HG03108 (cell line): ENCODE measurements at regions not wholly inside any gene's neighbourhood (a gene's known extent, or its start where the extent isn't known, plus 50 kb on each side); places are given as distances from the start of the nearest gene placed in this dataset.
"Not testable (repeated sequence)": the region's sequence is repeated elsewhere in the genome, so short reads cannot be mapped to it uniquely, and the experiment has no call there.

Experiments used
- ATAC-seq: cut with Tn5 transposase; IDR thresholded peaks from one replicate; pipeline ENCODE4 v1.9.1; 2021; ENCODE audit warnings: moderate library complexity; ENCODE audit not compliant: unreplicated experiment

- no peak for ATAC-seq
Measured at GRCh38 chr9:2493109-2493508, 128.5 kb upstream of the VLDLR start.

GRCh38 chr9:2493529-2493928 lies 128.1 kb upstream of the VLDLR start:
- ATAC-seq, result no peak

GRCh38 chr9:2494562-2494961 lies 127.0 kb upstream of the VLDLR start:
- ATAC-seq, result no peak

GRCh38 chr9:2495221-2496005 lies 126.2 kb upstream of the VLDLR start:
- ATAC-seq, result no peak

GRCh38 chr9:2496169-2496568 lies 125.4 kb upstream of the VLDLR start:
- no peak for ATAC-seq

- ATAC-seq, result no peak
Measured at GRCh38 chr9:2496934-2497333, 124.7 kb upstream of the VLDLR start.

- no peak for ATAC-seq
Measured at GRCh38 chr9:2497666-2498400, 123.8 kb upstream of the VLDLR start.

GRCh38 chr9:2502210-2502609 lies 119.4 kb upstream of the VLDLR start:
- no peak for ATAC-seq

- ATAC-seq, result no peak
Measured at GRCh38 chr9:2502760-2503159, 118.8 kb upstream of the VLDLR start.

- ATAC-seq, result no peak
Measured at GRCh38 chr9:2506321-2506720, 115.3 kb upstream of the VLDLR start.

GRCh38 chr9:2523591-2523990 lies 98.0 kb upstream of the VLDLR start:
- ATAC-seq, result no peak

GRCh38 chr9:2524601-2525000 lies 97.0 kb upstream of the VLDLR start:
- no peak for ATAC-seq

- ATAC-seq, result no peak
Measured at GRCh38 chr9:2525147-2525546, 96.4 kb upstream of the VLDLR start.

- ATAC-seq, result no peak
Measured at GRCh38 chr9:2526071-2526828, 95.3 kb upstream of the VLDLR start.

- ATAC-seq, result no peak
Measured at GRCh38 chr9:2531481-2531880, 90.1 kb upstream of the VLDLR start.

GRCh38 chr9:2536511-2536910 lies 85.1 kb upstream of the VLDLR start:
- ATAC-seq, result no peak

GRCh38 chr9:2545881-2546490 lies 75.6 kb upstream of the VLDLR start:
- ATAC-seq, result no peak

- ATAC-seq, result not testable (repeated sequence)
Measured at GRCh38 chr9:2555899-2556600, 65.5 kb upstream of the VLDLR start.

GRCh38 chr9:2557693-2558092 lies 63.9 kb upstream of the VLDLR start:
- no peak for ATAC-seq
